Activated T-helper 17 cell treated with anti-CD3 and anti-CD28 coated beads, Interleukin-2, amount 50 U/mL, for 72 hours (primary cell): ENCODE measurements at regions not wholly inside any gene's neighbourhood (a gene's known extent, or its start where the extent isn't known, plus 50 kb on each side); places are given as distances from the start of the nearest gene placed in this dataset.
A peak's percentile ranks its signal among the peaks of the same experiment; 100 is the strongest.

Source experiments
- ATAC-seq: fragments of 150-1000 bp; cut with Tn5 transposase; replicated peaks from 2 replicates; pipeline ENCODE4 v1.10.0; 2021; ENCODE audit warnings: mild to moderate bottlenecking, moderate library complexity
- H3K27ac Mint-ChIP-seq: one replicate; pipeline ENCODE4 v1.8.0; 2022; ENCODE audit warnings: mixed read lengths
- H3K27me3 Mint-ChIP-seq: one replicate; pipeline ENCODE4 v1.8.0; 2022; ENCODE audit warnings: mixed read lengths
- H3K36me3 Mint-ChIP-seq: one replicate; pipeline ENCODE4 v1.8.0; 2022; ENCODE audit warnings: low read depth, mild to moderate bottlenecking, mixed read lengths
- H3K4me1 Mint-ChIP-seq: one replicate; pipeline ENCODE4 v1.8.0; 2022; ENCODE audit warnings: mixed read lengths
- H3K4me3 Mint-ChIP-seq: one replicate; pipeline ENCODE4 v1.8.0; 2022; ENCODE audit warnings: mild to moderate bottlenecking, mixed read lengths
- H3K9me3 Mint-ChIP-seq: one replicate; pipeline ENCODE4 v1.8.0; 2022; ENCODE audit warnings: mixed read lengths

DNA sequence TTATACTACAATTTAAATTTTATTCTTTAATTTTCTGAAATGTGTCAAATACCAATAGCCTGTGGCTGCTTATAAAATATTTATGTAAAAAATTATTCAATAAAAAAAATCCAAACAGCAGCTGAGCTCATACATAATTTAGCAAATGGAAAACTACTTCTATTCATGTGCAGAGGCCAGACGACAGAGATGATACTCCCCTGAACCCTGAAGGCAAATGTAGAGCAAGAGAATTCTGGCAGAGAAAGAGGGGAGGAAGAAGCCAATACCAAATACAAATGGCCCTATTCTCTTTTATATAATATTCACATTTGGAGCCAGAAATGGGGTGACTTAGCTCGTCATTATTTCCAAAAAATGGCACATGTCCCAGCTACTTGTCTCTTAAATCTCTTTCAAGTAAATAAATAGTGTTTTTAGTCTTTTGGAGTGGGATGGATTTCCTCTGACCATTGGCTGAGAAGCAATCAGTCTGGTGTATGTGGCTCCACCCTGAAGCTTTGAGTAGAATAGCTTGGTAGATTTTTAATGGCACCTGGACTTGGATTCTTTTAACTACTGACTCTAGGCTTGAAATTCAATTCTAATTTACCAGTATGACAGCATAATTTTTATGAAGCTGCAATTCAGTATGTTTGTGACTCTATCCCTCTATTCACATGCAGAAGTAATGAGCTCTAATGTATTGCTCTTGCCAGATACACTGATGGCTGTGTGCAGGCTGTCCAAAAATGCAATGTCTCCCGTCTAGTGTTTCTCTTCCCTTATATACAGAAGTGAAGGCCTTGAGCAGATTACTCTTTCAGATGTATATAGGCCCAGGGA lies 113.4 kb upstream of the SCAF11 start:
- H3K27me3 Mint-ChIP-seq: peaks cover under 1% of the 10 kb centered on the region

GRCh38 chr12:46101485-46101869 lies 111.1 kb upstream of the SCAF11 start:
- no peak for ATAC-seq
- no peaks in the 10 kb centered on the region for H3K36me3 Mint-ChIP-seq

More for the DNA sequence above, 113.4 kb upstream of the SCAF11 start:
- Mint-ChIP-seq H3K9me3 (no peaks in the 10 kb centered on the region), H3K36me3 (no peaks in the 10 kb centered on the region), H3K4me1 (no peaks in the 10 kb centered on the region), H3K4me3 (no peak overlapping the region), H3K27ac (no peak overlapping the region)
- ATAC-seq: no peak

GRCh38 chr12:46100551-46101484 lies 110.4 kb upstream of the SCAF11 start:
- H3K4me1 Mint-ChIP-seq: no peaks in the 10 kb centered on the region
- H3K4me3 Mint-ChIP-seq: no peak overlapping the region
- no peak for ATAC-seq
- H3K9me3 Mint-ChIP-seq: no peaks in the 10 kb centered on the region
- no peak overlapping the region for H3K27ac Mint-ChIP-seq
- peaks cover 5% of the 10 kb centered on the region for H3K27me3 Mint-ChIP-seq
- no peaks in the 10 kb centered on the region for H3K36me3 Mint-ChIP-seq

More at GRCh38 chr12:46101485-46101869, 111.1 kb upstream of the SCAF11 start:
- Mint-ChIP-seq H3K27ac (no peak overlapping the region), H3K4me3 (no peak overlapping the region), H3K27me3 (peaks cover 1% of the 10 kb centered on the region), H3K9me3 (no peaks in the 10 kb centered on the region), H3K4me1 (no peaks in the 10 kb centered on the region)

- Mint-ChIP-seq H3K9me3 (peaks cover 7% of the 10 kb centered on the region), H3K4me1 (peaks cover 4% of the 10 kb centered on the region), H3K4me3 (no peak overlapping the region), H3K36me3 (no peaks in the 10 kb centered on the region), H3K27me3 (peaks cover 25% of the 10 kb centered on the region), H3K27ac (no peak overlapping the region)
- no peak for ATAC-seq
These were observed 99.2 kb upstream of the SCAF11 start for GRCh38 chr12:46089414-46090162.

DNA sequence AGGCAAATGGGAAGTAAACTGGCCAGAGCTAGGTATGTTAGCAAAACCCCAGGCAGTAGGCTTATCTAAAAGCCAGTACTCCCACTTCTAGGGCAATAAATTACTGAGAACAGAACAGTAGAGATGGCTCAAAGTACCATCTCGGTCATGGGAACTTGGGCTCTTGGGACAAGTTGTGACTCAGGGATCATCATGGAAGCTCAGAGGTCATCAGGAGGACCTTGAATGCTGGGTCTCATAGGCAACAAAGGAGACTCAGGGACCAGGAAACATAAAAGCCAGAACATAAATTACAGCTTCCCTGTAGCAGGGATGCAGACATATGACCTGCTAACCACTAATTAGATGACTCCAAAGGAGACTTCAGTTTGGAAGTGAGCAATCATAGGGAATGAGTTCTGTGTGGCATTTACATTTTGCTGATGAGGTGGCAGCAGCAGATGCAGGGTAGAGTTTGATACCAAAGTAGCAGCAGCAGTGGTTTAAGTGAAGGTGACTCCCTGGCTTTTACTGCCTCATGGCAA lies 97.6 kb upstream of the SCAF11 start:
- peaks cover 4% of the 10 kb centered on the region for H3K4me1 Mint-ChIP-seq
- H3K27me3 Mint-ChIP-seq: peaks cover 14% of the 10 kb centered on the region
- H3K4me3 Mint-ChIP-seq: no peak overlapping the region
- H3K27ac Mint-ChIP-seq: no peak overlapping the region
- H3K9me3 Mint-ChIP-seq: peaks cover 5% of the 10 kb centered on the region
- ATAC-seq: no peak
- H3K36me3 Mint-ChIP-seq: no peaks in the 10 kb centered on the region

DNA sequence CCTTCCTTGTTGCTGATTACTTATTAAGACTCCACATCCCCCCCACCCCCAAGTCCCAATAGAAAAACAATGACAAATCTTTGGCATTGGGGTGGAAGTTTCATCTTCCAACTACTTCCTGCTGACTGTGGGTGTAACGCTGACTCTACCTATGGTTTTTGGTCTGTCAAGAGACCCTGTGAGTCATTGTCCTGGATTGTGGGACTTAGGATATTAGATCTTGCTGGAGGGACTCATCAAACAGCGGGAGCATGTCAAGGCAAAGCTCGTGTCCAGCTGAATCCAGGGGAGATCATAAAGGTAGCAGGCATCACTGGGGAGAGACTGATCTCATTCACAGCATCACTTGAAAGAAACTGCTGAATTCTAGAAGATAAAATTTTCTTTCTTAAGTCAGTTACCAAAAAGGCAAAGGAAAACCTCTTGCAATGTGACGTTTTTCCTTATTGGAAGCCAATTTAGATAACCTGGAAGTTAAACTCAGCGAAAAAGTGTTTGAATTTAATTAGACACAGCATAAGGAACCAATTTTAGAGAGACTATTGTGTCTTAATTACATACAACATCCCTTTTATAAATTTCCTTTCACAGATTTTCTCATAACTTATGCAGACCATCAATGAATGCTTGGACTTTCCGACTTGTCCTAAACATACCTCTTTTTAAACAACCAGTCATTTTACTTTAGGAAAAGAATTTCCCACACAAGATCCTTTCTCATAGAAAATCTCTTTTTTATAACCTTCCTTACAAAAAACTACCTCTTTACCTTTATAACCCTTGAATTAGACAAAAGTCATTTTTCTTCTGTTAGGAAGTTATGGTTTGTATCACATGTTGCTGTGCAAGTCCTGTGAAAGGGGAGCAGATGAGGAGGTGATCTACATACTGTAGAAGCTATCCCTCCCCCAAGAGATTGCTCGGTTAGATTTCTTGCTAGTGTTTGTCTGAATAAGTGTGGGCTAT lies 94.6 kb upstream of the SCAF11 start:
- Mint-ChIP-seq H3K4me1 (peaks cover 4% of the 10 kb centered on the region), H3K36me3 (no peaks in the 10 kb centered on the region), H3K9me3 (peaks cover 5% of the 10 kb centered on the region), H3K27me3 (peaks cover 10% of the 10 kb centered on the region), H3K4me3 (no peak overlapping the region), H3K27ac (no peak overlapping the region)
- ATAC-seq: no peak

DNA sequence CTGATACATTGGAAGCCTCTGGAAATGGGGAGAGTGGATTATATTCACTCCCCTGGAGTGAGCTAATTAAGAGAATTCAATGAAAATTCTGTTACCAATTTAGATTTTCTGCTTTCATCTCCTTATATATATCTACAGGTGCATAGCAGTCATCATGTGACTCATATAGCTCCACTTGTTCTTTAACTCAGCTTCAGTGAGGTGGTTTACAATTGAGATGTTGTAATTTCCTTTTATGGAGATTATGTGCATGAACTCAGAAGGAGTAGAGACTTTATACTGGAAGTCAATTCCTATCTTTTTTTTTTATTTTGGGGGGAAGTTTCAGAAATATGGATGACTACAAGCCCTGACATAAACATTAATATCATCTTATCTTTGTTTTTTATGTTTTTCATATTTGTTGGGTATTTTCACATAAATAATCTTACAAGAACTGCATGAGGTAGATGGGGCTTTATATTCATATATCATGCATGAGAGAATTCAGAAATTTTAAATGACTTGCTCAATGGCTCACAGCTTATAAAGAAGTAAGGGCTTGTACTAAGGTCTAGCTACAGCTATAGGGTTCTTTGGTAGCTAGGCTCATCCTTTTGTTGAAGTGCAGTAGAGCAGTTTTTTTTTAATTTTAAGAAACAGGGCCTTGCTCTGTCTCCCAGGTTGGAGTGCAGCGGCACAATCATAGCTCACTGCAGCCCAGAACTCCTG lies 92.3 kb upstream of the SCAF11 start:
- H3K4me3 Mint-ChIP-seq: no peak overlapping the region
- ATAC-seq: no peak
- no peak overlapping the region for H3K27ac Mint-ChIP-seq
- peaks cover 10% of the 10 kb centered on the region for H3K27me3 Mint-ChIP-seq
- peaks cover 16% of the 10 kb centered on the region for H3K9me3 Mint-ChIP-seq
- H3K36me3 Mint-ChIP-seq: no peaks in the 10 kb centered on the region
- no peaks in the 10 kb centered on the region for H3K4me1 Mint-ChIP-seq

- peaks cover 10% of the 10 kb centered on the region for H3K27me3 Mint-ChIP-seq
- ATAC-seq: no peak
- no peak overlapping the region for H3K4me3 Mint-ChIP-seq
- no peak overlapping the region for H3K27ac Mint-ChIP-seq
- no peaks in the 10 kb centered on the region for H3K36me3 Mint-ChIP-seq
- peaks cover 4% of the 10 kb centered on the region for H3K9me3 Mint-ChIP-seq
- peaks cover 9% of the 10 kb centered on the region for H3K4me1 Mint-ChIP-seq
These were observed 82.9 kb upstream of the SCAF11 start for GRCh38 chr12:46073321-46073720.

DNA sequence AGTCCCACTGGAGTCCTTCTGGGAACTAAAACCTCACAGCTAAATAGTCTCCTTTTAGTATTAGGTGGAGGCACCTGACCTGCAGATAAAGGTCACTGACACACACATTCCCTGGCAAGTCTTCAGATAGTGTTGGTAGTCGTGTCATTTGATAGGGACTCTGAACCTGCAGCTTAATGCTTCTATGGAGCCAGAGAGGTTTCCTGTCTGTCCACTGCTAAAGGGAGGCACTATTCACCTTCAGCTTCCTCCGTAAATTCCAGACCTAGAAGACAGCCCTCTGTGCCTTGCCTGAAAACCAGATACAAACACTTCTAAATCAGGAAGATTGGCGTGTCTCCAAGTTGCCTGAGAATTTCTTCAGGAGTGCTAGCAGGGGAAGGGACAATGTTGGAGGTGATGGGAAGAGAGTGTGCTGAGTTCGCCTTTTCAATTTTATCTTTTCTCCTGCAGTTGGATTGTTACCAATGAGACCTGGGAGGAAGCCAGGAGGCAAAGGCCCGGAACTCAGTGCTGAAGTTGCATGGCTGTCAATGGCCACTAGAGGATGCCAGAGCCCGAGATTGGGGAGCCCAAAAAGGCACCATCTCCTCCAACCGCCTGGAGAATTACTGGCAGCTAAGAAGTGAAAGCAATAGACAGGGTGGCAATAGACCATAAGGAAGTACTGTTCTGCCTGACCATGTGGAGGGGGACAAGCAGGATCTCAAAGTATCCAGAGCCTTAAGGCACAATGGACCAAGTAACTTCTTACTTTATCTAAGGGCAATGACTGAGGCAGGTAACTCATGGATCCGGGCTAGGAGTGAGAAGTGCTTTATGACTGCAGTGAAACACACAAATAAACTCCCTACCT lies 81.6 kb upstream of the SCAF11 start:
- Mint-ChIP-seq H3K27ac (peak overlapping the region; percentile 89), H3K27me3 (peaks cover 14% of the 10 kb centered on the region), H3K36me3 (no peaks in the 10 kb centered on the region), H3K9me3 (no peaks in the 10 kb centered on the region), H3K4me1 (peaks cover 9% of the 10 kb centered on the region), H3K4me3 (peak overlapping the region; percentile 40)
- ATAC-seq: peak; percentile 86

DNA sequence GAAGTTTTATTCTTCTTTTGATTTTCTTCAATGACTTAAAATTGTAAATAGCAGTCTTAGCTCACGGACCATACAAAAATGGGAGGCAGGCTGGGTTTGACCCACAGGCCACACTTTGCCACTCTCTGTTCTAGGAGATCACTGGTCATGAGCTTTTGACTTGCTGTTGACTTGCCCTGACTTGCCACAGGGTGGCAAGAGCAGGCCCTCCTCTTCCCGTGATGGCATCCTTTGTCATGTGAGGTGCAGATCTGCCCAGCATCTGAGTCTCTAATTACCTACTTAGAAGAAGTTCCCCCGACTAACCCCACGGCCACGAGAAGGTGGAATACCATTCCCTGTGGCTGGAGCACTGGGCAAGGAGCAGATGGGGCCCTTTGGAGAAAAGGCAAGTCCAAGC lies 81.0 kb upstream of the SCAF11 start:
- H3K27ac Mint-ChIP-seq: peak overlapping the region; percentile 2
- H3K4me1 Mint-ChIP-seq: peaks cover 9% of the 10 kb centered on the region
- no peak for ATAC-seq
- H3K9me3 Mint-ChIP-seq: no peaks in the 10 kb centered on the region
- peaks cover 12% of the 10 kb centered on the region for H3K27me3 Mint-ChIP-seq
- no peak overlapping the region for H3K4me3 Mint-ChIP-seq
- H3K36me3 Mint-ChIP-seq: no peaks in the 10 kb centered on the region

DNA sequence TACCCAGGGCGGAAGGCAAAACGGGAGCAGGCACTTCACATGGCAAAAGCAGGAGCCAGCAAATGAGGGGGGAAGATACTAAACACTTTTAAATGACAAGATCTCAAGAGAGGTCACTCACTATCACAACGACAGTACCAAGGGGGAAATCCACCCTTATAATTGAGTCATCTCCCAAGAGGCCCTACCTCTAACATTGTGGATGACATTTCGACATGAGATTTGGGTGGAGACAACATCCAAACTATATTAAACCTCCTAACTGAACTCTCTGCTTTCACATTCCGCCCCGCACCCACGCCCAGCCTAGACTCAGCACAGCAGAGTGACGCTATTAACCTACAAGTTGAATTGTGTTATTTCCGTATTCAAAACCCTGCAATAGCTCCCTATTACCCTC lies 76.7 kb upstream of the SCAF11 start:
- no peak for ATAC-seq
- no peaks in the 10 kb centered on the region for H3K36me3 Mint-ChIP-seq
- H3K4me3 Mint-ChIP-seq: no peak overlapping the region
- peaks cover 6% of the 10 kb centered on the region for H3K4me1 Mint-ChIP-seq
- H3K9me3 Mint-ChIP-seq: no peaks in the 10 kb centered on the region
- no peak overlapping the region for H3K27ac Mint-ChIP-seq
- peaks cover 4% of the 10 kb centered on the region for H3K27me3 Mint-ChIP-seq
